GM12891 (cell line): ENCODE measurements at regions not wholly inside any gene's neighbourhood (a gene's known extent, or its start where the extent isn't known, plus 50 kb on each side); places are given as distances from the start of the nearest gene placed in this dataset.

ENCODE experiments used
- POLR2A ChIP-seq: IDR thresholded peaks from 2 replicates; pipeline ENCODE4 v1.6.1; 2011; ENCODE audit warnings: low read depth, low read length, control low read depth
- POLR2AphosphoS5 ChIP-seq: IDR thresholded peaks from 2 replicates; pipeline ENCODE4 v1.6.1; 2011; ENCODE audit warnings: low read depth, low read length, control low read depth
- TAF1 ChIP-seq: IDR thresholded peaks from 2 replicates; pipeline ENCODE4 v1.6.1; 2011; ENCODE audit warnings: low read depth, low read length, control low read depth

GRCh38 chrY:7452246-7452645 is 540.7 kb upstream of the AMELY start:
- no peak for TF ChIP-seq POLR2A
- TF ChIP-seq POLR2AphosphoS5: no peak
- TF ChIP-seq TAF1: no peak
